ENCODE measurements at regions not wholly inside any gene's neighbourhood (a gene's known extent, or its start where the extent isn't known, plus 50 kb on each side); places are given as distances from the start of the nearest gene placed in this dataset.

DNA sequence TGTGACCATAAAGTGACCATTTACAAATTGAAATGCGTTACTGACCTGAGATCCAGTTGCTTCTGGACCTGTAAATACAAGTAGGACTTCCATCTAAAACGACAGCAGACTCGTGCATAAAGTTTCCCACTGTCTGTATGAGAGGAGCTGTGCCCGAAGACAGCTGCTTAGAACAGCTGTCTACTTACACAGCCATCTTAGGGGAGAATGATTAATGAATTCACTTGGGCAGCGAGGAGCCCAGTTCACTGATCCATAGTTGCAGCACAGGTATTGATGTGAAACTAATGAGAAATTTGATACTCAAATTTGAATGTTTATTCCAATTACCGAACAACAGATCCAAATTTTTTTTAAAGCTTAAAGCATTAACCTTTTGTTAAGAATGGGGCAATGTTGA is 748.1 kb downstream of the NR2F2 start:
- TF ChIP-seq ZBTB21 (CRISPR knock-in tag; IDR thresholded peaks at IDR 0.05; ENCODE audit: borderline replicate concordance) = no peak
- no peak for TF ChIP-seq CBFB (CRISPR knock-in tag; IDR thresholded peaks at IDR 0.05; ENCODE audit: low read depth)
- TF ChIP-seq, protein P1, sequence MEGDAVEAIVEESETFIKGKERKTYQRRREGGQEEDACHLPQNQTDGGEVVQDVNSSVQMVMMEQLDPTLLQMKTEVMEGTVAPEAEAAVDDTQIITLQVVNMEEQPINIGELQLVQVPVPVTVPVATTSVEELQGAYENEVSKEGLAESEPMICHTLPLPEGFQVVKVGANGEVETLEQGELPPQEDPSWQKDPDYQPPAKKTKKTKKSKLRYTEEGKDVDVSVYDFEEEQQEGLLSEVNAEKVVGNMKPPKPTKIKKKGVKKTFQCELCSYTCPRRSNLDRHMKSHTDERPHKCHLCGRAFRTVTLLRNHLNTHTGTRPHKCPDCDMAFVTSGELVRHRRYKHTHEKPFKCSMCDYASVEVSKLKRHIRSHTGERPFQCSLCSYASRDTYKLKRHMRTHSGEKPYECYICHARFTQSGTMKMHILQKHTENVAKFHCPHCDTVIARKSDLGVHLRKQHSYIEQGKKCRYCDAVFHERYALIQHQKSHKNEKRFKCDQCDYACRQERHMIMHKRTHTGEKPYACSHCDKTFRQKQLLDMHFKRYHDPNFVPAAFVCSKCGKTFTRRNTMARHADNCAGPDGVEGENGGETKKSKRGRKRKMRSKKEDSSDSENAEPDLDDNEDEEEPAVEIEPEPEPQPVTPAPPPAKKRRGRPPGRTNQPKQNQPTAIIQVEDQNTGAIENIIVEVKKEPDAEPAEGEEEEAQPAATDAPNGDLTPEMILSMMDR (IDR thresholded peaks at IDR 0.05) = no peak

All from WTC11 (cell line).